HEK293 (cell line): ENCODE measurements at regions not wholly inside any gene's neighbourhood (a gene's known extent, or its start where the extent isn't known, plus 50 kb on each side); places are given as distances from the start of the nearest gene placed in this dataset.

ENCODE experiments used
- CTCF ChIP-seq: fragments of 450-650 bp; formaldehyde crosslinking; IDR thresholded peaks from 2 replicates; pipeline ENCODE4 v1.5.1; 2016; ENCODE audit warnings: missing biosample characterization, missing genetic modification characterization
- ZBTB10 ChIP-seq: fragments of 450-650 bp; formaldehyde crosslinking; IDR thresholded peaks from 2 replicates; pipeline ENCODE4 v1.5.1; 2016; ENCODE audit warnings: missing biosample characterization, missing genetic modification characterization
- ZNF184 ChIP-seq: fragments of 450-650 bp; IDR thresholded peaks from 2 replicates; pipeline ENCODE4 v1.5.1; 2018; ENCODE audit warnings: missing biosample characterization, mild to moderate bottlenecking, missing genetic modification characterization
- ZNF394 ChIP-seq: fragments of 450-650 bp; formaldehyde crosslinking; IDR thresholded peaks from 2 replicates; pipeline ENCODE4 v1.5.1; 2016; ENCODE audit warnings: missing biosample characterization, missing genetic modification characterization, mild to moderate bottlenecking, moderate library complexity, borderline replicate concordance
- ZNF513 ChIP-seq: fragments of 450-650 bp; IDR thresholded peaks from 2 replicates; pipeline ENCODE4 v1.5.1; 2018; ENCODE audit warnings: missing biosample characterization, missing genetic modification characterization
- TF ChIP-seq, protein P1 (sequence below): IDR thresholded peaks from 2 replicates; pipeline ENCODE4 v1.6.1; 2011; ENCODE audit warnings: mild to moderate bottlenecking, low read depth, low read length, borderline replicate concordance

- TF ChIP-seq ZNF513 (tag by site-specific recombination) (no peak), CTCF (tag by site-specific recombination) (no peak), ZNF394 (no peak), ZBTB10 (no peak), ZNF184 (tag by site-specific recombination) (no peak)
- TF ChIP-seq, protein P1, sequence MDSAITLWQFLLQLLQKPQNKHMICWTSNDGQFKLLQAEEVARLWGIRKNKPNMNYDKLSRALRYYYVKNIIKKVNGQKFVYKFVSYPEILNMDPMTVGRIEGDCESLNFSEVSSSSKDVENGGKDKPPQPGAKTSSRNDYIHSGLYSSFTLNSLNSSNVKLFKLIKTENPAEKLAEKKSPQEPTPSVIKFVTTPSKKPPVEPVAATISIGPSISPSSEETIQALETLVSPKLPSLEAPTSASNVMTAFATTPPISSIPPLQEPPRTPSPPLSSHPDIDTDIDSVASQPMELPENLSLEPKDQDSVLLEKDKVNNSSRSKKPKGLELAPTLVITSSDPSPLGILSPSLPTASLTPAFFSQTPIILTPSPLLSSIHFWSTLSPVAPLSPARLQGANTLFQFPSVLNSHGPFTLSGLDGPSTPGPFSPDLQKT: no peak
Observed at GRCh38 chr14:80017795-80018194, 193.5 kb downstream of the DIO2 start.
